Lung (tissue), 11 donors: ENCODE measurements at regions not wholly inside any gene's neighbourhood (a gene's known extent, or its start where the extent isn't known, plus 50 kb on each side); places are given as distances from the start of the nearest gene placed in this dataset.

Experiments used
- ATAC-seq: fragments of 200-7000 bp; cut with Tn5 transposase; one replicate; pipeline ENCODE4 v1.9.1; 2020; ENCODE audit warnings: moderate number of reproducible peaks; ENCODE audit not compliant: insufficient read depth, low FRiP score
- DNase-seq, 3 donors: peaks; one replicate each; pipeline ENCODE4 v3.0.0-alpha.2; 2013 to 2017
- H3K27ac ChIP-seq, 2 donors: one replicate each; pipeline ENCODE4 v1.5.1; 2013; ENCODE audit warnings: mild to moderate bottlenecking in 2 of 2, moderate library complexity in 2 of 2, control low read depth in 1 of 2, inconsistent platforms in 1 of 2, low read depth in 1 of 2, low read length in 1 of 2
- H3K27me3 ChIP-seq, 3 donors: one replicate each; pipeline ENCODE4 v1.5.1; 2013; ENCODE audit warnings: low read length in 2 of 3; ENCODE audit not compliant: control insufficient read depth in 3 of 3, insufficient read depth in 3 of 3
- H3K36me3 ChIP-seq, 4 donors: one replicate each; pipeline ENCODE4 v1.5.1; 2013; ENCODE audit warnings: low read length in 4 of 4, mild to moderate bottlenecking in 1 of 4, moderate library complexity in 1 of 4; ENCODE audit not compliant: control insufficient read depth in 4 of 4, insufficient read depth in 4 of 4
- H3K4me1 ChIP-seq, 5 donors: one replicate each; pipeline ENCODE4 v1.5.1; 2013; ENCODE audit warnings: low read length in 5 of 5, mild to moderate bottlenecking in 2 of 5, moderate library complexity in 1 of 5; ENCODE audit not compliant: control insufficient read depth in 5 of 5, insufficient read depth in 5 of 5
- H3K4me3 ChIP-seq: one replicate; pipeline ENCODE4 v1.5.1; 2013; ENCODE audit warnings: mild to moderate bottlenecking, control low read depth, moderate library complexity
- H3K9ac ChIP-seq, 2 donors: one replicate each; pipeline ENCODE4 v1.5.1; 2013; ENCODE audit warnings: low read length in 2 of 2, control low read depth in 1 of 2; ENCODE audit not compliant: insufficient read depth in 1 of 2
- H3K9me3 ChIP-seq, 4 donors: one replicate each; pipeline ENCODE4 v1.5.1; 2013; ENCODE audit warnings: low read length in 3 of 4, mild to moderate bottlenecking in 1 of 4, moderate library complexity in 1 of 4; ENCODE audit not compliant: control insufficient read depth in 4 of 4, insufficient read depth in 3 of 4
- CTCF ChIP-seq: IDR thresholded peaks from 2 replicates; pipeline ENCODE4 v1.5.1; 2012; ENCODE audit warnings: mild to moderate bottlenecking; ENCODE audit errors: control extremely low read depth, extremely low read depth
- WGBS, 2 donors: extraction: QIAGEN DNeasy Blood & Tissue Kit; methylation state at CpG; one replicate each; pipeline ENCODE4 v1.1.7; 2013; 5-methylcytosine and 5-hydroxymethylcytosine counted together
- donor health status: control.
- donor health status: control.
- donor health status: Bipolar disorder and iron deficiency.
- donor health status: healthy.
- donor health status: DM: yes; HTN: yes; CAD: no.

- WGBS, 2 donors: 74 to 82% methylated on average over 2 of the region's 2 CpGs
Measured at GRCh38 chr6:12527339-12527738, 189.2 kb upstream of the PHACTR1 start.

GRCh38 chr6:12528136-12528535, 188.4 kb upstream of the PHACTR1 start:
- Histone ChIP-seq H3K27me3 (no peaks in the 10 kb centered on the region), H3K4me3 (no peak overlapping the region), H3K27ac (no peak overlapping the region), H3K9ac (no peak overlapping the region), H3K9me3 (no peaks in the 10 kb centered on the region), H3K36me3 (no peaks in the 10 kb centered on the region), H3K4me1 (peaks cover 0 to 2% (median 0%) of the 10 kb centered on the region in 5 donors)
- no peak for ATAC-seq
- no peak for DNase-seq
- 35 to 46% methylated on average over 5 of the region's 5 CpGs for WGBS, 2 donors
- TF ChIP-seq CTCF: no peak

More at GRCh38 chr6:12527339-12527738, 189.2 kb upstream of the PHACTR1 start:
- Histone ChIP-seq H3K4me3 (no peak overlapping the region), H3K9me3 (no peaks in the 10 kb centered on the region), H3K9ac (no peak overlapping the region), H3K36me3 (no peaks in the 10 kb centered on the region), H3K27ac (no peak overlapping the region), H3K27me3 (no peaks in the 10 kb centered on the region), H3K4me1 (peaks cover 0 to 2% (median 0%) of the 10 kb centered on the region in 5 donors)
- ATAC-seq: no peak
- no peak for TF ChIP-seq CTCF
- no peak for DNase-seq

- H3K4me3 ChIP-seq: no peak overlapping the region
- no peaks in the 10 kb centered on the region for H3K36me3 ChIP-seq
- ATAC-seq: no peak
- DNase-seq: no peak
- no peaks in the 10 kb centered on the region for H3K27me3 ChIP-seq
- peaks cover 0 to 2% (median 0%) of the 10 kb centered on the region in 5 donors for H3K4me1 ChIP-seq
- peak overlapping the region; percentile 22 to 25 for H3K27ac ChIP-seq
- H3K9me3 ChIP-seq: no peaks in the 10 kb centered on the region
- no peak overlapping the region for H3K9ac ChIP-seq
- TF ChIP-seq CTCF: no peak
- 51 to 70% methylated on average over 8 of the region's 8 CpGs for WGBS, 2 donors
Measured at GRCh38 chr6:12528581-12529363, 187.8 kb upstream of the PHACTR1 start.
